ENCODE measurements at regions not wholly inside any gene's neighbourhood (a gene's known extent, or its start where the extent isn't known, plus 50 kb on each side); places are given as distances from the start of the nearest gene placed in this dataset.
"Not testable (repeated sequence)": the region's sequence is repeated elsewhere in the genome, so short reads cannot be mapped to it uniquely, and the experiment has no call there.

DNA sequence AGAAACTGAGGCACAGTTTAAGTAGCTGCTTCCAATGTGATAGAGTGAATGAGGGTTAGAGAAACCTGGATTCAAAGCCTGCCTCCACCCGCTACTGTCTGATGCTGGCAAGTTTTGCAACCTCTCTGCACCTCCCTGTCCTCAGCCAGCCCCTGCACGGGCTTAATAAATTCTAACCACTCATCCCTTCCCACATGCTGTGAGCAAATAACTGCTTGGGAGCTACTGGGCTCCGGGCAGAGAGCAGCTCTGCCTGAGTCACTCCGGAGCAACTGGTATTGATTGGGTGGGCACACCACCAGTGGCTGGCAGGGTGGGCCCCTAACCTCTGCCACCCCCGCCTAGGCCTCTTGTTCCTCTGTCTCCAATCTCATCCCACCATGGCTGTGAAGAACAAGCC is 104.3 kb upstream of the SYT13 start:
- H3K4me3 ChIP-seq (ENCODE audit: low read depth, low read length): no peak overlapping the region
- TF ChIP-seq, protein P1, sequence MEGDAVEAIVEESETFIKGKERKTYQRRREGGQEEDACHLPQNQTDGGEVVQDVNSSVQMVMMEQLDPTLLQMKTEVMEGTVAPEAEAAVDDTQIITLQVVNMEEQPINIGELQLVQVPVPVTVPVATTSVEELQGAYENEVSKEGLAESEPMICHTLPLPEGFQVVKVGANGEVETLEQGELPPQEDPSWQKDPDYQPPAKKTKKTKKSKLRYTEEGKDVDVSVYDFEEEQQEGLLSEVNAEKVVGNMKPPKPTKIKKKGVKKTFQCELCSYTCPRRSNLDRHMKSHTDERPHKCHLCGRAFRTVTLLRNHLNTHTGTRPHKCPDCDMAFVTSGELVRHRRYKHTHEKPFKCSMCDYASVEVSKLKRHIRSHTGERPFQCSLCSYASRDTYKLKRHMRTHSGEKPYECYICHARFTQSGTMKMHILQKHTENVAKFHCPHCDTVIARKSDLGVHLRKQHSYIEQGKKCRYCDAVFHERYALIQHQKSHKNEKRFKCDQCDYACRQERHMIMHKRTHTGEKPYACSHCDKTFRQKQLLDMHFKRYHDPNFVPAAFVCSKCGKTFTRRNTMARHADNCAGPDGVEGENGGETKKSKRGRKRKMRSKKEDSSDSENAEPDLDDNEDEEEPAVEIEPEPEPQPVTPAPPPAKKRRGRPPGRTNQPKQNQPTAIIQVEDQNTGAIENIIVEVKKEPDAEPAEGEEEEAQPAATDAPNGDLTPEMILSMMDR (IDR thresholded peaks at IDR 0.05; ENCODE audit: low read depth, low read length): no peak
- ChIA-PET CTCF (interaction anchor here (0.6 kb wide), 1 partner anchor 211 kb away, joined by 4 read pairs; no protein-coding TSS in a partner anchor), POLR2A (no interaction called here)
- no peaks in the 10 kb centered on the region for H3K9me3 ChIP-seq (ENCODE audit: control insufficient read depth, insufficient read depth, low read length)
- H3K27ac ChIP-seq (ENCODE audit: low read depth, low read length): no peak overlapping the region
- peaks cover 17% of the 10 kb centered on the region for H3K27me3 ChIP-seq (ENCODE audit: control insufficient read depth, insufficient read depth, low read length)
- no peak for DNase-seq (ENCODE audit: low read depth, low spot score)

DNA sequence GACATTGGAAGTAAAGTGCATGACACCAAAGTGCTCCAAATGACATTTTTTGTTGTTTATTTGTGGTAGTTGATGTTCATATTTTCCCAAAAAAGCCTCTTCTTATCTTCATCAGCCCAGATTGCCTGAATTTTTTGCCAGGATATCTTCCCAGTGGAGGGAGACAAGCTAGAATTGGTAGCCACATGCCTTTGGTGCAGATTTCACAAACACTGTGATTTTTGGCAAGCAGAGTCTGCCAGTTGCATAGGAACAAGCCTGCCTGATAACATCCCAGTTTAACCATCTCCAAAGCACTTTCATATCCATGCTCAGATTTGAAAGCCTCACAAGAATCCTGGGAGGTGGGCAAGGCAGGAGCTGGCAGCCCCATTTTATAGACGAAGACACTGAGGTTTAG is 102.3 kb upstream of the SYT13 start:
- DNase-seq (ENCODE audit: low read depth, low spot score): no peak
- H3K27me3 ChIP-seq (ENCODE audit: control insufficient read depth, insufficient read depth, low read length): peaks cover 17% of the 10 kb centered on the region
- CTCF ChIA-PET: interaction anchor here (1.7 kb wide), 1 partner anchor 17 kb away, joined by 6 read pairs; no protein-coding TSS in a partner anchor
- no peak overlapping the region for H3K4me3 ChIP-seq (ENCODE audit: low read depth, low read length)
- no peak overlapping the region for H3K27ac ChIP-seq (ENCODE audit: low read depth, low read length)
- no peaks in the 10 kb centered on the region for H3K9me3 ChIP-seq (ENCODE audit: control insufficient read depth, insufficient read depth, low read length)
- TF ChIP-seq, protein P1 (IDR thresholded peaks at IDR 0.05; ENCODE audit: low read depth, low read length): no peak
- POLR2A ChIA-PET: no interaction called here

DNA sequence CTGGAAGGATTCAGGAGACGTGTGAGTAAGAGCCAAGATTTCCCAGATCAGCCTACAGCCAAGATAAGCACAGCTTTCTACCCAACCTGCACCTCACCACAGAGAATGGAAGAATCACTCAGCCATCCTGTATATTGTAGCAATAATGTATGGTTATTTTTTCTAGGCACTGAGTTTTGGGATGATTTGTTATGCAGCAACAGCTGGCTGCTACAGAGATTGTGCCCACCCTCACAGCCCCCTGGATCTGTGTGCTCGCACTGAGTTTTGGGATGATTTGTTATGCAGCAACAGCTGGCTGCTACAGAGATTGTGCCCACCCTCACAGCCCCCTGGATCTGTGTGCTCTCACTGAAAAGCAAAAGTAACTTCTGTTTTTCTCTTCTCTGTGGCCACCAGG is 101.7 kb upstream of the SYT13 start:
- H3K27me3 ChIP-seq (ENCODE audit: control insufficient read depth, insufficient read depth, low read length): peaks cover 20% of the 10 kb centered on the region
- H3K9me3 ChIP-seq (ENCODE audit: control insufficient read depth, insufficient read depth, low read length); H3K4me3 ChIP-seq (ENCODE audit: low read depth, low read length); POLR2A ChIA-PET; DNase-seq (ENCODE audit: low read depth, low spot score); H3K27ac ChIP-seq (ENCODE audit: low read depth, low read length): not testable (repeated sequence)
- CTCF ChIA-PET: interaction anchor here (1.7 kb wide), 1 partner anchor 16 kb away, joined by 6 read pairs; no protein-coding TSS in a partner anchor

DNA sequence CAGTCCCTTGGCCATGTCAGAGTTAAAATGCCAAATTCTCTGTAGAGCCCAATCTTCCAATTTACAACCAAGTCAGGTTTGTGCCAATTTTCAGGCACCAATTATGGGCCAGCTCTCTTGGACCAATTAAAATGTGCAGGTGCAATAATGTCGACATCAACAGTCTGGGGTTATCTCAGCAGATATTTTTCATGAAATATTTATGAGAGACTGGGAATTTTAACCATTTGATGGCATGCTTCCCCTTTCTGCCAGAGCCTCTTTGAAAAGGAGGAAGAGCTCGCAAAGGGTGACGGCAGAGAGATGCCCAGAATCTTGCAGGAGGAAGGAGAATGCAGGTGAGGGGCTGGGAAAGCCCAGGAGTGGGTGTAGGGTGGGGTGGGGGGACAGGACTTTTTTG is 100.8 kb upstream of the SYT13 start:
- ChIA-PET POLR2A (no interaction called here), CTCF (interaction anchor here (2.7 kb wide), 1 partner anchor 16 kb away, joined by 7 read pairs; no protein-coding TSS in a partner anchor)
- Histone ChIP-seq H3K27me3 (ENCODE audit: control insufficient read depth, insufficient read depth, low read length) (peaks cover 16% of the 10 kb centered on the region), H3K9me3 (ENCODE audit: control insufficient read depth, insufficient read depth, low read length) (no peaks in the 10 kb centered on the region), H3K4me3 (ENCODE audit: low read depth, low read length) (no peak overlapping the region), H3K27ac (ENCODE audit: low read depth, low read length) (no peak overlapping the region)
- no peak for DNase-seq (ENCODE audit: low read depth, low spot score)
- TF ChIP-seq, protein P1 (IDR thresholded peaks at IDR 0.05; ENCODE audit: low read depth, low read length): no peak

DNA sequence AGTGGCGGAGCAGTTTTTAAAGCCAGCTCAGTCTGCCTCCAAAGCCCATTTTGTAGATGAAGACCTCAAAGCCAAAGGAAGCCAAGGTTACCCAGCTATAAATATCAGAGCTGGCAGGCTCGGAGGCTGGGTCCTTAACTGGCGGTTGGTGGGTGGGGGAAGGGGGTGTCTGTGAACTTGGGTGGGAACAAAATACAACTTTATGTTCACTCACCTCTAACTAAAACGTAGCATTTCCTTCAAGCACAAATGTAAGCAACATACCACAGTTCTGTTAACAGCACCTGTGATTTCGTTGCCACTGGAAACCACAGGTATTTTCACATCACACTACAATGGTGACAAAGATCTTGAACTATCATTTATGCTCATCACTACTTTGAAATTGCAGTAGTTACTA is 99.7 kb upstream of the SYT13 start:
- ChIA-PET POLR2A (no interaction called here), CTCF (interaction anchor here (2.7 kb wide), 1 partner anchor 15 kb away, joined by 7 read pairs; no protein-coding TSS in a partner anchor)
- DNase-seq (ENCODE audit: low read depth, low spot score): no peak
- H3K27me3 ChIP-seq (ENCODE audit: control insufficient read depth, insufficient read depth, low read length): peaks cover 15% of the 10 kb centered on the region
- H3K9me3 ChIP-seq (ENCODE audit: control insufficient read depth, insufficient read depth, low read length): no peaks in the 10 kb centered on the region
- no peak overlapping the region for H3K4me3 ChIP-seq (ENCODE audit: low read depth, low read length)
- no peak overlapping the region for H3K27ac ChIP-seq (ENCODE audit: low read depth, low read length)
- TF ChIP-seq, protein P1 (IDR thresholded peaks at IDR 0.05; ENCODE audit: low read depth, low read length): no peak
